Karpas-422 (cell line): ENCODE measurements at regions not wholly inside any gene's neighbourhood (a gene's known extent, or its start where the extent isn't known, plus 50 kb on each side); places are given as distances from the start of the nearest gene placed in this dataset.

Experiments used
- DNase-seq: peaks from one replicate; pipeline ENCODE4 v3.0.0-alpha.2; 2015
- H2AFZ ChIP-seq: fragments of 200-600 bp; sonication (generic); 2 replicates; pipeline ENCODE4 v1.6.1; 2014; ENCODE audit warnings: antibody characterized with exemption, low read length, mixed read lengths
- H3K27ac ChIP-seq: fragments of 200-600 bp; sonication (generic); 2 replicates; pipeline ENCODE4 v1.5.1; 2014; ENCODE audit warnings: mild to moderate bottlenecking, low read length, moderate library complexity
- H3K27me3 ChIP-seq: fragments of 200-600 bp; sonication (generic); 2 replicates; pipeline ENCODE4 v1.6.1; 2014; ENCODE audit warnings: low read length, mixed read lengths
- H3K36me3 ChIP-seq: fragments of 200-600 bp; sonication (generic); 2 replicates; pipeline ENCODE4 v1.6.1; 2014; ENCODE audit warnings: low read length, mixed read lengths; ENCODE audit not compliant: insufficient read depth
- H3K4me1 ChIP-seq: fragments of 200-600 bp; sonication (generic); 2 replicates; pipeline ENCODE4 v1.6.1; 2014; ENCODE audit warnings: mild to moderate bottlenecking, low read length, mixed read lengths
- H3K4me2 ChIP-seq: fragments of 200-600 bp; sonication (generic); 2 replicates; pipeline ENCODE4 v1.6.1; 2014; ENCODE audit warnings: low read length, low read depth, mild to moderate bottlenecking; ENCODE audit not compliant: poor library complexity, severe bottlenecking
- H3K4me3 ChIP-seq: fragments of 200-600 bp; sonication (generic); 2 replicates; pipeline ENCODE4 v1.5.1; 2014; ENCODE audit warnings: mild to moderate bottlenecking, antibody characterized with exemption, low read length, mixed read lengths
- H3K79me2 ChIP-seq: fragments of 200-600 bp; sonication (generic); 2 replicates; pipeline ENCODE4 v1.6.1; 2014; ENCODE audit warnings: mild to moderate bottlenecking, low read length, mixed read lengths
- H3K9ac ChIP-seq: fragments of 200-600 bp; sonication (generic); 2 replicates; pipeline ENCODE4 v1.6.0; 2014; ENCODE audit warnings: low read length
- H3K9me2 ChIP-seq: fragments of 200-600 bp; sonication (generic), shearing (Covaris generic); replicated peaks from 2 replicates; pipeline ENCODE4 v1.6.0; 2014; ENCODE audit warnings: mild to moderate bottlenecking, low read length, moderate library complexity; ENCODE audit not compliant: insufficient read depth
- H3K9me3 ChIP-seq: fragments of 300-700, 200-600 bp; sonication (generic); 2 replicates; pipeline ENCODE4 v1.6.1; 2014; ENCODE audit warnings: low read length, mixed read lengths
- H4K20me1 ChIP-seq: fragments of 200-600 bp; sonication (generic); 2 replicates; pipeline ENCODE4 v1.6.1; 2014; ENCODE audit warnings: mild to moderate bottlenecking, antibody characterized with exemption, low read length, low read depth; ENCODE audit not compliant: insufficient read depth

DNA sequence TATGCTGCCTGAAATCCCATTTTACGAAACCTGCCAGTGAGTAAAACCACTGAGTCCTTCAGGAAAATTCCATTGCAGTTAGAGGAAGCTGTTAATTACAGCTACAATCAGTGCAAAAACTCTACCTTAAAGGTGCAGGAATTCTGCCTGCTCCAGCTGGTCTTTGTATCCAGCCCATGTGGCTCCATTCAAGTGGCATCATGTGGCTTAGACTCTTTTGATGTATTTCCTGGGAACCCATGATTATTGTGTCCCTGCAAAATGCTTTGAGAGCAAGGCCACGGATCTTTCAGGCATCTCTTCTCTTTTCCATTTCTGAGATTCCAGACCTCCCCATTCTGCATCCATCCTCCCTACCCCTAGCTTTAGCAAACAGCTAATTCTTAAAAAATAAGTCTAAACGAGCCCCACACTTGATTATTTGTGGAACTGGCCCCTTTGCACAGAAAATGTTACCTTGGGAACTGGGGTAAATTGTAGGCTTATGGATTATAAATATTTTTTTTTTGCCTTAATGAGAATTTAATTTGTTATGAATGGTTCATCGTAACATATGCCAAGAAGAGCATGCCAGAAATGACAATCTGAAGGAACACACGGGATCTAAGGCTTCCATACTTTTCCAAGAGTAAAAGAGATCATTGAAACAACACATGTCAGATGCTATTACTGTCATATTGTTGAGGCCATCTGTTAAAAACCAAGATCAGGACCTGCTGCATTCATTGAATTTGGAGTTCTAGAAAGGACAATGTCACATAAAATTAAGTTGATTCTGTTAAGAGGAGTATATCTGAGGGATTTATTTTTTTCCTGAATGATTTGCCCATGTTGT, 144.6 kb downstream of the TPH2 start:
- no peak overlapping the region for H2AFZ ChIP-seq
- H3K79me2 ChIP-seq = no peaks in the 10 kb centered on the region
- H3K4me2 ChIP-seq = no peak overlapping the region
- no peak for DNase-seq
- no peaks in the 10 kb centered on the region; the same call in 1 of the 2 replicates for H3K27me3 ChIP-seq
- no peaks in the 10 kb centered on the region for H4K20me1 ChIP-seq
- H3K9me2 ChIP-seq = no peaks in the 10 kb centered on the region
- H3K4me3 ChIP-seq = no peak overlapping the region
- no peak overlapping the region for H3K27ac ChIP-seq
- no peaks in the 10 kb centered on the region for H3K4me1 ChIP-seq
- no peaks in the 10 kb centered on the region for H3K36me3 ChIP-seq
- no peak overlapping the region for H3K9ac ChIP-seq
- no peaks in the 10 kb centered on the region for H3K9me3 ChIP-seq

DNA sequence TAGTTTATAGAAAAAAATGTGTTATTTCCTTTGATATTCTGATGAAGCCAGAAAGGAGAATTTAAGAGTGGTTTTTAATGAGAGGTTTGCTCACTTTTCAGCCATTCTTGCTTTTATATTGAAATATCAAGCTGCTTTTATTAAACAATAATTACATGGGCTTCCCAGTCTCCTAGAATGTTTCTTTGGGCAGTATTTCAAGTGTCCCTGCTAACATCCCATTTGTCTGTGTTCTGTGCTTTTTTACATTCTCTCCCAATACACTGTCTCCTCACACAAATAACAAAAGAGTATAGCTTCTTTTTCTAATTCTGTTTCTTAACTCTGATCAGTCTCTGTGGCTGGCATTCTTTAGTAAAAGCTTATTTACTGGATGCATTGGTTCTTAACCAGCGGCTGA, 145.4 kb downstream of the TPH2 start:
- no peak for DNase-seq
- Histone ChIP-seq H3K27ac (no peak overlapping the region), H3K9me3 (no peaks in the 10 kb centered on the region)

DNA sequence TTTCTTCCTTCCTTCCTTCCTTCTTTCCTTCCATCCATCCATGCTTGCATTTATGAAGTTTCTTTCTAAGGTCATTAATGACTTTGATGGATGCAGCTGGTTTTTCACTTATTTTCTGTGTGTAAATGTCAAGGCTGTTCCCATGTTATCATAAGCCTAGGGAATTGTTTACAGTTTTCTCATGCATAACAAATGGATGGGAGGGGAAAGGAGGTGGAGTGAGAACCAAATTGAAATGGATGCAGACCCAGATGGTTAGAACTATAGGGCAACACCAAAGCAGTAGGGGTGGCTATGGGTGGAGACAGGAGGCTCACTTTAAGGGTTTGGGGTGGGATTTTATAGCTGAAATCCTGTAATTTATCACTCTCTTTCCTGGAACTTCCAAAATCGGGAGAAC, 146.2 kb downstream of the TPH2 start:
- no peaks in the 10 kb centered on the region for H3K36me3 ChIP-seq
- no peak overlapping the region for H2AFZ ChIP-seq
- no peaks in the 10 kb centered on the region; the same call in 1 of the 2 replicates for H3K27me3 ChIP-seq
- no peaks in the 10 kb centered on the region for H3K9me2 ChIP-seq
- no peak overlapping the region for H3K9ac ChIP-seq
- no peaks in the 10 kb centered on the region for H3K4me1 ChIP-seq
- H3K9me3 ChIP-seq = no peaks in the 10 kb centered on the region
- H4K20me1 ChIP-seq = no peaks in the 10 kb centered on the region
- H3K4me2 ChIP-seq = no peak overlapping the region
- H3K27ac ChIP-seq = no peak overlapping the region
- no peak overlapping the region for H3K4me3 ChIP-seq
- DNase-seq = no peak
- H3K79me2 ChIP-seq = no peaks in the 10 kb centered on the region

More for the DNA sequence above, 145.4 kb downstream of the TPH2 start:
- H3K4me3 ChIP-seq = no peak overlapping the region
- H4K20me1 ChIP-seq = no peaks in the 10 kb centered on the region
- H3K36me3 ChIP-seq = no peaks in the 10 kb centered on the region
- H3K9me2 ChIP-seq = no peaks in the 10 kb centered on the region
- no peak overlapping the region for H3K9ac ChIP-seq
- H3K4me2 ChIP-seq = no peak overlapping the region
- no peaks in the 10 kb centered on the region for H3K79me2 ChIP-seq
- H3K4me1 ChIP-seq = no peaks in the 10 kb centered on the region
- H3K27me3 ChIP-seq = no peaks in the 10 kb centered on the region; the same call in 1 of the 2 replicates
- H2AFZ ChIP-seq = no peak overlapping the region

DNA sequence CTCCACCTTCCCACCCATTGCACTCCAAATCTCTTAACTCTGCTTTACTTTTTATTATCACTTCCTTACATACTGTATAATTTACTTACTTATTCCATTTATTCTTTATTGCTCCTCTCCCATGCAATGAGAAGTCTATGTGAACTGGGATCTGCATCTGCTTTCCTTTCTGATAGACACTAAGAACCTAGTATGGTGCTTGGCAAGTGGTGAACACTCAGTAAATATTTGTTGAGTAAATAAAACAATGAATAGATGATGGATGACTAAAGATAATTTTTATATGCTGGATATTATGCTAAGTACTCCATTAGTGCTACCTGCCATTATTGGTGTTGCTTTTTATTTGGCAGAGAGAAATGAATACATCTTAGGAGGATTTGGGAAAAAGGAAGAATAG, 151.0 kb downstream of the TPH2 start:
- Histone ChIP-seq H3K27ac (no peak overlapping the region), H3K4me2 (no peak overlapping the region), H3K36me3 (no peaks in the 10 kb centered on the region), H3K27me3 (peaks cover 3% of the 10 kb centered on the region), H3K9me2 (no peaks in the 10 kb centered on the region), H3K4me1 (no peaks in the 10 kb centered on the region), H3K9ac (no peak overlapping the region), H3K79me2 (no peaks in the 10 kb centered on the region), H2AFZ (no peak overlapping the region), H3K4me3 (no peak overlapping the region), H4K20me1 (no peaks in the 10 kb centered on the region), H3K9me3 (no peaks in the 10 kb centered on the region)
- DNase-seq = no peak

DNA sequence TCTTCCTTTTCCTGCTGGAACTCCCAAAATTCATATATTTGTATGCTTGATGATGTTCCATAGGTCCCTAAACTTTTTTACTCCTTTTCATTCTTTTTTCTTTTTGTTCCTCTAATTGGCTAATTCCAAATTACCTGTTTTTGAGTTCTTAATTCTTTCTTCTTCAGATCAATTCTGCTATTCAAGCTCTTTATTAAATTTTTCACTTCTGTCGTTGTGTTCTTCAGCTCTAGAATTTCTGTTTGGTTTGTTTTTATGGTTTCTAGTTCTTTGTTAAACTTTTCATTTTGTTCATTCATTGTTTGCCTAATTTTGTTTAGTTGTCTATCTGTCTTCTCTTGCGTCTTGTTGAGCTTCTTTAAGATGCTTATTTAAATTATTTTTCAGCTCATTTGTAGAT, 154.8 kb downstream of the TPH2 start:
- DNase-seq = no peak
- H2AFZ ChIP-seq = no peak overlapping the region
- H3K27ac ChIP-seq = no peak overlapping the region
- H3K9me2 ChIP-seq = no peaks in the 10 kb centered on the region
- H4K20me1 ChIP-seq = no peaks in the 10 kb centered on the region
- H3K79me2 ChIP-seq = no peaks in the 10 kb centered on the region
- H3K9me3 ChIP-seq = no peaks in the 10 kb centered on the region
- H3K36me3 ChIP-seq = no peaks in the 10 kb centered on the region
- no peak overlapping the region for H3K9ac ChIP-seq
- no peaks in the 10 kb centered on the region for H3K4me1 ChIP-seq
- H3K4me2 ChIP-seq = no peak overlapping the region
- peaks cover 3% of the 10 kb centered on the region; the same call in 1 of the 2 replicates for H3K27me3 ChIP-seq
- H3K4me3 ChIP-seq = no peak overlapping the region

DNA sequence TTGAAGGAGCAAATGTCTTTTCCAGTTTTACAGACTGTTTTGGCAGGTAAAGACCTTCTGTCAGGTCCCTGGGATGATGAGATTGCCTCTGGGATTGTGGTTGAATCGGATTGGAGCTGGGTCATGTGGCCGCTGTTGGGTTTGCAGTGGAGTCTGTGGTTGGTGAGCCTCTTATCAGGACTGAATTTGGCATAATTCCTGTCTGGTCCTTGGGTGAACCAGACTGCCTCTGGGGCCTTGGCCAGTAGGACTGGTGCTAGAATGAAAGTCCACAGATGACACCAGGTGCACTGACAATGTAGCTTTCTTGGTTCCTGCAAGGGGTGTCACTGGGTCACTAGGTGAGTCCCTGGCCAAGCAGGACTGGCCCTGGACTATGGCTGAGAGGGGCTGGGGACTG, 155.3 kb downstream of the TPH2 start:
- H3K9me3 ChIP-seq = no peaks in the 10 kb centered on the region
- no peak overlapping the region for H3K9ac ChIP-seq
- no peaks in the 10 kb centered on the region for H4K20me1 ChIP-seq
- H3K36me3 ChIP-seq = no peaks in the 10 kb centered on the region
- no peak overlapping the region for H2AFZ ChIP-seq
- H3K79me2 ChIP-seq = no peaks in the 10 kb centered on the region
- no peak for DNase-seq
- H3K4me1 ChIP-seq = no peaks in the 10 kb centered on the region
- H3K27me3 ChIP-seq = peaks cover 3% of the 10 kb centered on the region; the same call in 1 of the 2 replicates
- no peak overlapping the region for H3K4me2 ChIP-seq
- H3K27ac ChIP-seq = no peak overlapping the region
- no peak overlapping the region for H3K4me3 ChIP-seq
- H3K9me2 ChIP-seq = no peaks in the 10 kb centered on the region

DNA sequence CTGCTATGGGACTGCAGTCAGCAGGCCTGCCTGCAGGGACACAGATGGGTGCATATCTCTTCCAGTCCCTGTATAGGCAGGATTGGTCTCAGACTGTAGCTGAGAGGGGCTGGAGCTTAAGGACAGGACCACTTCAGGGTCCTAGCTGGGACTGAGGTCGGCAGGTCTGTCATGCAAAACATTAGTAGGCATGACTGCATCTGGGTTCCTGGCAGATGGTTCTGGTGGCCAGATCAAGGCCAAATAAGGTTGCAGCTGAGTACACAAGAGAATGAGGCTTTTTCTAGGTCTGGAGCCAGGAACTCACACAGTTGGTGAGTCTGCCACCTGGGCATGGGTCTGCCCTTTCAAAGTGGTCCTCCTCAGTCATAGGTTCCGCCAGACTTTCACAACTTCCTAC, 155.8 kb downstream of the TPH2 start:
- H3K27ac ChIP-seq = no peak overlapping the region
- H3K4me2 ChIP-seq = no peak overlapping the region
- H3K4me1 ChIP-seq = no peaks in the 10 kb centered on the region
- H3K79me2 ChIP-seq = no peaks in the 10 kb centered on the region
- H3K9me3 ChIP-seq = no peaks in the 10 kb centered on the region
- H3K9ac ChIP-seq = no peak overlapping the region
- H3K36me3 ChIP-seq = no peaks in the 10 kb centered on the region
- no peaks in the 10 kb centered on the region for H3K9me2 ChIP-seq
- no peak overlapping the region for H2AFZ ChIP-seq
- peaks cover 3% of the 10 kb centered on the region; the same call in 1 of the 2 replicates for H3K27me3 ChIP-seq
- no peak for DNase-seq
- no peaks in the 10 kb centered on the region for H4K20me1 ChIP-seq
- H3K4me3 ChIP-seq = no peak overlapping the region

DNA sequence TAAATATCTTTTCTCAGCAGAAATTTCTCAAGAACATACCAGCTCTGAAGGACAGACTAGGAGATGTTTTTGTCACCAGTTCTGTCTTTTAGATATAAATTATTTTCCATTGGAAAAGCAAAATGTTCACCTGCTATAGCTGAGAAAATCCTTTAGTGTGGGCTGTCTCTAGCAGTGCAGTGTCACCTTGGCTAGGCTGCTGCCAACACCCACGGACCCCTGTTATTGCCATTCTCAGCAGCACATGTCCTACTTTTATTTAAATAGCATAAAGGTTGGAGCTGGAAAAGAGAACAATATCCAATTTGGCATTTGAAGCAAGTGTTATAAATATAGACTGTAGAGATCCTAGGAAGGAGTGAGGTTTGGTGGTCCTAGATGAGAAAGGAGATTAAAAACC, 156.4 kb downstream of the TPH2 start:
- Histone ChIP-seq H3K79me2 (no peaks in the 10 kb centered on the region), H3K4me3 (no peak overlapping the region), H3K27ac (no peak overlapping the region), H3K9me3 (no peaks in the 10 kb centered on the region), H4K20me1 (no peaks in the 10 kb centered on the region), H3K9ac (no peak overlapping the region), H2AFZ (no peak overlapping the region), H3K4me1 (no peaks in the 10 kb centered on the region), H3K36me3 (no peaks in the 10 kb centered on the region), H3K9me2 (no peaks in the 10 kb centered on the region), H3K4me2 (no peak overlapping the region), H3K27me3 (peaks cover 3% of the 10 kb centered on the region; the same call in 1 of the 2 replicates)
- DNase-seq = no peak
